Frontal cortex (tissue), 3 donors: ENCODE measurements at regions not wholly inside any gene's neighbourhood (a gene's known extent, or its start where the extent isn't known, plus 50 kb on each side); places are given as distances from the start of the nearest gene placed in this dataset.
A peak's percentile ranks its signal among the peaks of the same experiment; 100 is the strongest.
"Not testable (repeated sequence)": the region's sequence is repeated elsewhere in the genome, so short reads cannot be mapped to it uniquely, and the experiment has no call there.

Experiments used
- DNase-seq, 2 donors: peaks; one replicate each; pipeline ENCODE4 v3.0.0; 2012; ENCODE audit warnings: low spot score in 2 of 2
- FAIRE-seq: peaks from 2 replicates; lab custom pipeline; 2012; peaks lifted over from hg19 to GRCh38; lab: Jason Lieb, UNC
- donor health status: control.
- donor health status: control.
- donor health status: control.

DNA sequence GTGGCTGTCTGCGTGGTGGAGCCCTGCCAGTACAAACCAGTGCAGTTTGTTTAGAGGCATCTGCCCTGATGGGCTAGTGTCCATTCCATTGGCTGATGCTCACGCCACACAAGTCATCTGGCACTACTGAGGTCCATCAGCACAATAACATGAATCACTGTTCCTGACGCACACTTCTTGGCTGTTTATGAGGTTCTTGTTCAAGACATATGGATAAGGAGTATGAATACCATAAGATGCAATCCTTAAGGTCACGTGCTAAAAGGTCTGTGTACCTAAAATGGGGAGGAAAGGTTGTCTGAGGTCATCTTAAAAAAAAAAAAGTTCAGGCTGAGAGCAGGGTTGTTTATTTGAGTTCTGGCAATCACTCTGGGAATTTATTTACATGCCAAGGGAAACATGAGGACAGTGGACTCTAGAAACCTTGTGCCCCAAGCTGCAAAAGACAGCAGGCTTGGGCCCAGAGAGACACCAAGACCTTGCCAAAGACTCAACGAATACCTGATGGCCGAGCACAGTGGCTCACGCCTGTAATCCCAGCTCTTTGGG, 54.1 kb upstream of the SHLD1 start:
- no peak for FAIRE-seq
- DNase-seq, result no peak

DNA sequence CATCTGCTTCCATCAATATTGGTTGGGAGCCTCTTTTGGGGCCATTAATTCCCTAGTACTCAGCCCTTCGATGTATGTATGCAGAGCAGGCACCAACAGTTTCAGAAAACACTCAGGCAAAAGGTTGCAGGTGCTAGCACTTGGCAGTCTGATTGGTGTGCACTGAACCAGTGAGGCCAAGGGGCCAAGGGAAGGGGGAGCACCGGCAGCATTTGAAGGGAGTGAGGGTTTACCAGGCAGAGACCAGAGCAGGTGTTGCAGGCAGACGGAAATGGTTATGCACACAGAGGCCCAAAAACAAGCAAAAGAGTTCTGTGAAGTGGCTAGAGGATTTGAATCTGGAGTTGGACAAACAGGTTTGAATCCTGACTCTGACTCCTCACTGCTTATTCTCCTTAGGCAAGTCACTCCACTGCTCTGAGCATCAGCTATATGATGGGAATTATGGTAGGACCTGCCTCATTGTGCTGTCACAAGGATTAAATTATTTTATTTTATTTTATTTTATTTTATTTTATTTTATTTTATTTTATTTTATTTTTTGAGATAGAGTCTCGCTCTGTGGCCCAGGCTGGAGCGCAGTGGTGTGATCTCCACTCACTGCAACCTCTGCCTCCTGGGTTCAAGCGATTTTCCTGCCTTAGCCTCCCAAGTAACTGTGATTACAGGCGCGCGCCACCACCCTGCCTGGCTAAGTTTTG, 58.1 kb upstream of the SHLD1 start:
- FAIRE-seq, result no peak

DNA sequence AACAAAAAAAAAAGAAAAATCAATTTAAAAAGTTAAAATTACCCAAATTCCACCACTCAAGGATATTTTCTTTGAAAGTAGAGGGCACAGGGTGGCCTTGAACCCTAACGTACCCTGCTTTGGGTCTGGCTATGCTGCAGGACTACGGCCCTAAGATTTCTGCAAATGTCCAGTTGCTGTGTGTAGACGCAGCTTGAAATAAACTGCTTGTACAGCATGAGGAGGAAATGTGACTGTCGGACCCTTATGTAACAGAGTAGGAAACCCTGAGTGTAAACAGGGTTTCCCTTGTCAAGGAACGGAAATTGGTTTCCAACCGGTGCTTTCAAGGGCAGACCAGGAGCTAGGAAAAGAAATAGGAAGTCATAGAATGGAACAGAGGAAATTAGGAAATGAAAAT, 60.7 kb upstream of the SHLD1 start:
- DNase-seq (no peak), FAIRE-seq (no peak)

More for the DNA sequence above, 58.1 kb upstream of the SHLD1 start:
- no peak for DNase-seq

DNA sequence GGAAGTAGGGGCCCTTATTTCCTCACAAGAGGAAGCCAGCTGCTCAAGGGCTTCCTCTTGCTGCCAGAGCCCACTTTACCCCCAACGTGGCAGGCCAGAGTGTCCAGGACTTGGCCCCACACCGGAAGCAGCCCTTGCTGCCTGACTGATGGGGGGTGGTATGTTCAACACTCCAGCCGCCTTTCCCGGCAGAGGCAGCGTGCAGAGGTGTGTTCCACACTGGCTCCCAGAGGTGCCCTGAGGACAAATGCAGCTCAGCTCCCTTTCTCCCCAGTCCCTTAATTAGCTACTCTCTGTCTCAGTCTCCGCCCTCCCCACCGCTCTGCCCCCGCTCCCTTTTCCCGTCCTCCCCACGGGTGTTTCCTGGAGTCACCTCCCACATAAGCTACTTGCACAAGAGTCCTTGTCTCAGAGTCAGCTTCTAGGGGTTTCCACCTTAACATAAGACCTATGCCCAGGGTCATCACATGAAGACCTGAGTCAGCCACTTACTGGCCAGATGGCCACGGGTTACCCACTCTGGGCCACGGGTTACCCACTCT, 61.7 kb upstream of the SHLD1 start:
- DNase-seq (peak in 1 of 2 donors; percentile 58), FAIRE-seq (no peak)

DNA sequence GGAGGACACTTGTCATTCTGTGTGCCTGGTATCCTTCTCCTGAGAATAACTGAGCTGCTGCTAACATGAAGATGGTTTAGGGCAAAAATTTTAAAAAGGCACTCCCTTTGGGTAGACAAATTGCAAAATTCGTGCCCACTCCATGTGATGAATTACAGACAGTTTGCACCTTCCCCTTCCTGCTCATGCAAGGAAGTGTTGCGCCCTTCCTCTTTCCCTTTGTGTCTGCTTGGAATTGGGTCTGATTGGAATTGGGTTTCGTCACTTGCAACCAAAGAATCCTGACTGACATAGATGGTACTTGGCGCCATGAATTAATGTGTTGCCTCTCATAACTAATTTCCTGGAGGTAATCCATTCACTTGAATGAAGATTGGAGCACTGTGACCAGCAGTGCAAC, 62.3 kb upstream of the SHLD1 start:
- no peak for FAIRE-seq
- DNase-seq, result no peak

DNA sequence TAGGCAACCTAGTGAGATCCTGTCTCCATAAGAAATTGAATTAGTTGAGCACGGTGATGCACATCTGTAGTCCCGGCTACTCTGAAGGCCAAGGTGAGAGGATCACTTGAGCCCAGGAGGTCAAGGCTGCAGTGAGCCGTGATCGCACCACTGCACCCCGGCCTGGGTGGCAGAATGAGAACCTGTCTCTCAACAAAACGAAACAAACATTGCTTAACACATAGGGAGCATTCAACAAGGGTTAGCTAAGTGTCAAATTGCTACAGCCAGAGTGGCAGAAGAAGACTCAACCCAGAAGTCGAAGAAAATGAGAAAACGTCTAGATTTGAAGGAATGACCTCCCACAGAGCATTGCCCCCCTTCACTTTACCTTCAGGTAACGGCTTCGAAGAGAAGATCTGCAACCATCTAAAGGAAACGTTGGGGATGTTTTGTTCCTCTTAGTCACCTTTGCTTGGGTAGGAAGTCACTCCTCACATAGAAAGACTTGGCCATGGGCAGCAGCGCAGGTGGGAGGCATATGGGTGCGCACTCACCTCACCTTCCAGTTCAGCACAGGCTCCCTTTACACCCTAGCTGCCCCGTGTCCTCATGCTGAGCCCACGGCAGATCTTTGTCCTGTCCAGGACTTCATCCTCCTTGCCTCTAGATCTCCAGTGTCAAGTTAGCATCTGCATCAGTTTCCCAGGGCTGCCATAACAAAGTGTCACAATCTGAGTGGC, 63.7 kb upstream of the SHLD1 start:
- FAIRE-seq (no peak), DNase-seq (no peak)

DNA sequence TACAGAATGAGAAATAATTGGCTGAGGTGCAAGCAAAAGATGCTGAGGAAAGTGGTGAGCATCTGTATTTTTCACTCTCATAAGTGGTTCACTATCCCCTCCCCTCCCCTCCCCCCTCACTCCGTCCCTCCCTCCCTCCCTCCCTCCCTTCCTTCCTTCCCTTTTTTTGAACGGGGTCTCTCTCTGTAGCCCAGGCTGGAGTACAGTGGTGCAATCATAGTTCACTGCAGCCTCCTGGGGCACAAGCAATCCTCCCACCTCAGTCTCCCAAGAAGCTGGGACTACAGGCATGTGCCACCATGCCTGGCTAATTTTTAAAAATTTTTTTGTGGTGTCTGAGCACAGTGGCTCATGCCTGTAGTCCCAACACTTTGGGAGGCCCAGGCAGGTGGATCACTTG, 67.6 kb upstream of the SHLD1 start:
- not testable (repeated sequence) for FAIRE-seq, DNase-seq

DNA sequence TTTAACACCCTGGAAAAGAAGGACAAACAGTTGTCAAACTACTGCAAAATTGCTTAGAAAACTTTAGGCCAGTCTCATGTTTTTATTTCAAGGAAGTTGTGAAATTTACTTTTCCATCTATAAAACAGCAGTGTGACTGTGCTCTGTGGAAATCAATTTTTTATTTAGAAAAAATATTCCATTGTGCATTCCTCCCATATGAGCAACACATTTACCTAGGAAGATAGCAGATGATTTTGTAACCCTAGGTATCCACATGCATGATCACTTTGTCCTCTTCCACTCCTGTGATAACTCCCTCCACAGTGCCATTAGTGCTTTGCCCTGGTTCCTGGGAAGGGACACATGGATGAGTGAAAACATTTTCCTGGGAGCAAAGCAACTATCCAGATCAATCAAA, 69.4 kb upstream of the GPCPD1 start:
- no peak for DNase-seq
- FAIRE-seq, result no peak

DNA sequence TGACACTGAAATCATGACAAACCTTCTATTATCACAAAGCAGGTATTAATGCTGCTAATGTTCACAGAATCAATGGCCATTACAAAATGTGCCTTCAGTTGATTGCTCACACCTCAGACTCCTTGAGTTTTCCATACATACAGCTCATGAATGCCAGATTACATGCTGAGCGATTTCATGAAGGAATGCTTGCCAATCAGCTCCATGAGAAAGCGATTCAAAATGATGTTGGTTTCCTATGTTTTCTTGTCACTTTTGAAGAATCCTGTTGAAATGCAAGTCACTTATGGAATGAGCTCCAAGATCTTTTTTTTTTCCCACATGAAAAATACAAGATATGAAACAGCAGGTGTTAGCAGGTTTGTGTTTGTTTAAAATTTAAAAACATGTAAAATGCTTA, 68.0 kb upstream of the GPCPD1 start:
- DNase-seq (no peak), FAIRE-seq (no peak)

DNA sequence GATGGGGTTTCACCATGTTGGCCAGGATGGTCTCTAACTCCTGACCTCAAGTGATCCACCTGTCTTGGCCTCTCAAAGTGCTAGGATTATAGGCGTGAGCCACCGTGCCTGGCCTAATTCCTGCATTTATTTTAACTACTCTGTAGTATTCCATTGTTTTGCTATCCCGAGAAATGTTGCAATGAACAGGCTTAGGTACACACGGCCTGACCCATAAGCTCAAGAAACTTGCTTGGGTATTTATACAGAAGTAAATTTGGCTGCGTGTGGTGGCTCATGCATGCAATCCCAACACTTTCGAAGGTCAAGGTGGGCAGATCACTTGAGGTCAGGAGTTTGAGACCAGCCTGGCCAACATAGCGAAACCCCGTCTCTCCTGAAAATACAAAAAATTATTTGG, 67.1 kb upstream of the GPCPD1 start:
- FAIRE-seq, DNase-seq: not testable (repeated sequence)

DNA sequence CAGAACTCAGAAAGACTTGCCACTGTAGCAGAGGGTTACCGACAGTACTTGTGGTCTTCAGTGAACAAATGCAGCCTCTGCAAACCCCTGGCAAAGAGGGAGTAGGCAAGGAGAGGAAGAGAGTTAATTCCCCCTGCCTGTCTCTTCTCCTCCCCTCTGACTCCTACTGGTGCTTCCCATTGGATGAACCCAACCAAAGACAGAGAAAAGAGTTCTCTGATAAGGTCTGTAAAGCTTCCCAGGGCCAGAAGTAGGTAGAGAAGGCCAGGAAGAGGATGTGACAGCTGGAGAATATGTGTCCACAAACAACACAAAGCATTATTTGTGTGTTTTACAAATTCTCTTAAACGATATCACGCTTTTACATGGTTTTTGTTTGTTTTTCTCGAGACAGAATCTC, 66.6 kb upstream of the GPCPD1 start:
- no peak for FAIRE-seq
- no peak for DNase-seq

DNA sequence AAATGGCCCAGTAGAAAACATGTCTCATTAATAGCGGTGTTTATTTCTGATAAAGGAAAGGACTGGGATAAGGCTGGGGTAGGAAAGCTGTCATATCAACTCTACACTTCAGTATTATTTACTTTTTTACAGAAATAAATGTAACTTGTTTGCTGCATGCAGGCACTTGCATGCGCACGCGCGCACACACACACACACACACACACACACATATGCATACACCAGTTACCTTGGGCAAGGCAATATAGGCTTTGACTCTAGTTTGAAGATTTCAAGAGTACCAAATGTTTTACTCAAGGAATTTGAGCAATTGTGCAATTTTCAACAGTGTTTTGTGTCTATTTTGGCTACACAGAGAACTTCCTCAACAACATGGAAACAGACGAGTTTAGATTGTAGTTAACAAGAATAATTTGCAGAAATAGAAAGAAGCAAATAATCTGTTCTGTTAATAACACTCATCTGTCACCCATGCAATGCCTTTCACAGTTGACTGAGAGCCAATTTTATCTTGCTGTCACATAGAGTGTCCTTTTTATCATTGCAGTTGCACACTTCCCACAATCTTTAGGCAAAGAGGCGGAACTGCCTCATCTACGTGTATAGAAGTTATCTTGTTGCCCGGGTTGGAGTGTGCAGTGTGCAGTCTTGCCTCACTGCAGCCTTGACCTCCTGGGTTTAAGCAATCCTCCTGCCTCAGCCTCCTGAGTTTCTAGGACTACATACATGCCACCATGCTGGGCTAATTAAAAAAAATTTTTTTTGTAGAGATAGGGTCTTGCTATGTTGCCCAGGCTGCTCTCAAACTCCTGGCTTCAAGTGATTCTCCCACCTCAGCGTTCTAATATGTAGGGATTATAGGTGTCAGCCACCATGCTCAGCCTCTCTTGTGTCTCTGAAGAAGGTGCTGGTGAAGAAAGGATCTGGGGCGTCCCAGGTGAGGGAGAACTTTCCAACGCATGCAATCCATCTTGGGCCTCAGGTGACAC, 64.6 kb upstream of the GPCPD1 start:
- no peak for DNase-seq
- FAIRE-seq, result no peak

DNA sequence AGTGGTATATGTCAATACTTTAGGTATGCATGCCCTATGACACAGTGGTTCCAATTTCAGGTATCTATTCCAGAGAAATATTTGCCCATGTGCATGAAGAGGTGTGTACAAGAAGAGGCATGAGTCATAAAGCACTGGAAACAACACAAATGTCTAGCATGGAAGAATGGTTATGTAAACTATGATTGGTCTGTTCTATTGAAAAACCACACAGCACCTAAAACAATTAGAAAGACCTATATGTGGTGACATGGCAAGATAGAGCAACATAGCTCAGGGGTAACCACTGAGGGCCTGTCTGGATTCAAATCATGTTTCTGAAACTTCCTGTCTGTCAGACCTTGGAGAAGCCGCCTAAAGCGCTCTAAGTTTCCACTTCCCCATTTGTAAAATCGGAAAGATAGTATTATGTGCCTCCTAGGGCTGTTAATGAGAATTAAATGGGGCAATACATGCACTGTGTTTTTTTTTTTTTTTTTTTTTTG, 63.4 kb upstream of the GPCPD1 start:
- no peak for FAIRE-seq

DNA sequence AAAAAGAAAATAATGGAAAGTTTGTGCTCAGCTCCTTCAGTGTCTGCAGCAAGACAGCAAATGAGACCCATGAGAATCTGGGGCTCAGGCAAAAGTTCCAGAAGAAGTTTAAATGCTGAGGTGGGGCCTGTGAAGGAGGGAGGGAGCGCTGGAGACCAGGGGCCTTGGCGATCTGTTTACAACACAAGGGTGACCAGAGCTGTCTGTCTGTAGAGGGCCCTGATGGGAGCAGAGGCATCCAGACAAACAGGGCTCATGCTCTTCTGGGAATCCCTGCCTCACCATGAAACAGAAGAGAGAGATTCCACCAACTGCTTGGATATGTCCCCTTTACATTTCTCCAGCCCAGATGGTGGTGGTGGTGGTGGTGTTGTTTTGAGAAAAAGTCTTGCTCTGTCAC, 60.1 kb upstream of the GPCPD1 start:
- FAIRE-seq (no peak), DNase-seq (no peak)

More for the DNA sequence above, 63.4 kb upstream of the GPCPD1 start:
- DNase-seq, result no peak

DNA sequence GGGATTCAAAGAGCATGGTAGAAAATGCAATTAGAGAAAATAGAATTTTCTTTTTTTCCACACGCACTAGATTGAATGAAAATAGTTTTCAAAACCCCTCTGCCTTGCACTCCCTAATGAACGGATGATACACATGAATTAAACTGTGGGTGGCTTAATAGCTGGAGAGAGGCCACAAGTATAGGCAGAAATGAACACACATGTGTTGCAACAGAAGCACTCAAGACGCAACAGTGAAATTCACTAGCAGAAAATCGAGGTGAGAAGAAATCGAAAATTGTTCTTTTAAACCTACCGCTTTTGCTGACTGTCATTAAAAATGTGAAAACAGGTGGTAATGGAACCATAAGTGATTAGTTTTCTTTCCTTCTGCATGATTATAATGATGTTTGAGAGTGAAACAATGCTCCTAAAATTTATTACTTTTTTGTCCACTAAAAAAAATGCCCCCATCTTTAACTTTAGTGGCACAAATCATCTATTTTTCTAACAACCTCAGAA, 59.3 kb upstream of the GPCPD1 start:
- no peak for FAIRE-seq
- DNase-seq, result no peak

DNA sequence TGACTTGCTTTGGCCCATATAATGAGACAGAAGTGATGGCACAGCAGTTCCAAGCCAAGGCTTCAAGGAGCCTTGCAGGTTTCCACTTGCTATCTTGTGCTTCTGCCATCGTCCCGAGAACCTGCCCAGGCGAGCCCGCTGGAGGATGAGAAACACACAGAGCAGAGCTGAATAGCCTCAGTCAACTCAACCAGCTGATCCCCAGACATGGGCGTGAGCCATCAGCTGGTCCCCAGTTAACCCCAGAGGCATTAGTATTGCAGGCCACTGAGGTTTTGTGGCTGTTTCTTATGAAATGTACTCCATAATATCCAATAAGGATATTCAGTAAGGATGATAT, 57.7 kb upstream of the GPCPD1 start:
- DNase-seq, result no peak
- no peak for FAIRE-seq

DNA sequence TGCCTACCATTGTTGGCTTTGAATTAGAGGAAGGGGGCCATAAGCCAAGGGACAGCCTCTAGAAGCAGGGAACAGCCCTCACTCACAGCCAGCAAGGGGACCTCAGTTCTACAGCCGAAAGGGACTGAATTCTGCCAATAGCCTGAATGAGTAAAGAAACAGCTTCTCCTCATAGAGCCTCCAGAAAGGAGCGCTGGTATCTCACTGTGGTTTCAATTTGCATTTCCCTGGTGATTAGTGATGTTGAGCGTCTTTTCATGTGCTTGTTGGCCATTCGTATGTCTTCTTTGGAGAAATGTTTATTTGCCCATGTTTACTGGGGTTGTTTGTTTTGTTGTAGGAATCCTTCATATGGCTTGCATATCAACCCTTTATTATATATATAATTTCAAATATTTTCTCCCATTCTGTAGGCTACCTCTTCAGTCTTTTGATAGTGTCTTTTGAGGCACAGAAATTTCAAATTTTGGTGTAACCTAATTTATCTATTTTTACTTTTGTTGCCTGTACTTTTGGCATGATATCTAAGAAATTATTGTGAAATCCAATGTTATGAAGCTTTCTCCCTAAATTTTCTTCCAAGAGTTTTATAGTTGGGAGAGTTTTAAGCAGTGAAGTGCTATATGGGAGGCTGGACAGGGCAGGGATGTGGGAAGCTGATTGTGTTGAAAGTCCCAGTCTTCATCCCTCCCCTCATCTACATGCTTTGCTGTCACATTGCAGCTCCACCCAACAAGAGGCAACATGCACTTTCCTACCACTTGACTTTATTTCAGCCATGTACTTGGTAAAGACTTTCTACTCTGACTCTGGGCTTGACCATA, 57.1 kb upstream of the GPCPD1 start:
- DNase-seq (no peak), FAIRE-seq (no peak)

DNA sequence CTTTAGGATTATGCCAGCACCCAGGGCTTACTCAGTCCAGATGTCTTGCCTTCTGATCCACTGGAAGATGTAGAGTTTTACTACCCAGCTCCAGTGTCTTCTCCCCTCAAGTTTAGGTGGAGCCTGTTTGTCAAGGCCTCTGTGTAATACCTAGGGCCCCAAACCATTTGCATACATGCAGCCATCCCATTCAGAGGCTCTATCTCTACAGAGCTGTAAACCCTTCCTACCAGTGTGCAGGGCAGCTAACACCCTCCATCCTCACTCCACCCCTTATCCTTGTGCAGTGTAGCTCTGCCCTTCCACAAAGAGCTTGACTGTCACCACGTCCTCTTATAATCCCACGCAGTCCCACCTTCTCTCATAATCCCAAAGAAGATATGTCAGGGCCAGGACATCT, 54.6 kb upstream of the GPCPD1 start:
- DNase-seq (no peak), FAIRE-seq (no peak)

DNA sequence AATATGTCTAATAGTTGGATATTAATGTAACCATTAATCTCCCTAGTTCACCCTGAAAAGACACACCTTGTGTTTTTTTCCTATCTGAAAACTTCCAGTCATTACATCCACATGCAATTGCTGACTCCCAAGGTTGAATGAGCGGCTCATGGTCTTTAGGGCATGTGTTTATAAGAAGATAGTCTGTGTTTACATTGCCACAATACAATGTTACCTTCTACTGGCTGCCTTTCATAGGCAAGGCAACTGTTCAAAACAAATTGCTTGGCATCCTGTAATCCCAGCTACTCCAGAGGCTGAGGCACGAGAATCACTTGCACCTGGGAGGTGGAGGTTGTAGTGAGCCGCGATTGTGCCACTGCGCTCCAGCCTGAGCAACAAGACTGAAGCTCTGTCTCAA, 52.6 kb upstream of the GPCPD1 start:
- no peak for DNase-seq
- no peak for FAIRE-seq
